Esophagus mucosa (tissue), 1 donor: ENCODE measurements at regions not wholly inside any gene's neighbourhood (a gene's known extent, or its start where the extent isn't known, plus 50 kb on each side); places are given as distances from the start of the nearest gene placed in this dataset.

Experiments
- ATAC-seq: fragments of 200-7000 bp; cut with Tn5 transposase; one replicate; pipeline ENCODE4 v1.9.1; 2020
- donor health status: DM: yes; HTN: yes; CAD: no.

DNA sequence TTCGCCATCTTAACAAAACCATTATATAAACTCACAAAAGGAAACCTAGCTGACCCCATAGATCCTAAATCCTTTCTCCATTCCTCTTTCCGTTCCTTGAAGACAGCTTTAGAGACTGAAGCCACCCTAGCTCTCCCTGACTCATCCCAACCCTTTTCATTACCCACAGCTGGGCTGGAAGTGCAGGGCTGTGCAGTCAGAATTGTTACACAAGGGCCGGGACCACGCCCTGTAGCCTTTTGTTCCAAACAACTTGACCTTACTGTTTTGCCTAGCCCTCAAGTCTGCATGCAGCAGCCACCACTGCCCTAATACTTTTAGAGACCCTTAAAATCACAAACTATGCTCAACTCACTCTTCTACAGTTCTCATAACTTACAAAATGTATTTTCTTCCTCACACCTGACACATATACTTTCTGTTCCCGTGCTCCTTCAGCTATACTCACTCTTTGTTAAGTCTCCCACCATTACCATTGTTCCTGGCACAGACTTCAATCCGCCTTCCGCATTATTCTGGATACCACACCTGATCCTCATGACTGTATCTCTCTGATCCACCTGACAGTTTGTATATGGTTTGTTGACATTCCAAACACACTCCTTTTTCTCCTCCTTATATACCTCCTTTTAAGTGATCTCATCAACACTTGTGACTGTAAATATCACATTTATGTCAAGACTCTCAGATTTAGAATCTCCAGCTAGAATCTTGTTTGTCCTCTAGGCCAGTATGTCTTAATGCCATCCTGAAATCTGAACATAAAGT, 208.7 kb downstream of the KITLG start:
- ATAC-seq = peak; percentile 83

DNA sequence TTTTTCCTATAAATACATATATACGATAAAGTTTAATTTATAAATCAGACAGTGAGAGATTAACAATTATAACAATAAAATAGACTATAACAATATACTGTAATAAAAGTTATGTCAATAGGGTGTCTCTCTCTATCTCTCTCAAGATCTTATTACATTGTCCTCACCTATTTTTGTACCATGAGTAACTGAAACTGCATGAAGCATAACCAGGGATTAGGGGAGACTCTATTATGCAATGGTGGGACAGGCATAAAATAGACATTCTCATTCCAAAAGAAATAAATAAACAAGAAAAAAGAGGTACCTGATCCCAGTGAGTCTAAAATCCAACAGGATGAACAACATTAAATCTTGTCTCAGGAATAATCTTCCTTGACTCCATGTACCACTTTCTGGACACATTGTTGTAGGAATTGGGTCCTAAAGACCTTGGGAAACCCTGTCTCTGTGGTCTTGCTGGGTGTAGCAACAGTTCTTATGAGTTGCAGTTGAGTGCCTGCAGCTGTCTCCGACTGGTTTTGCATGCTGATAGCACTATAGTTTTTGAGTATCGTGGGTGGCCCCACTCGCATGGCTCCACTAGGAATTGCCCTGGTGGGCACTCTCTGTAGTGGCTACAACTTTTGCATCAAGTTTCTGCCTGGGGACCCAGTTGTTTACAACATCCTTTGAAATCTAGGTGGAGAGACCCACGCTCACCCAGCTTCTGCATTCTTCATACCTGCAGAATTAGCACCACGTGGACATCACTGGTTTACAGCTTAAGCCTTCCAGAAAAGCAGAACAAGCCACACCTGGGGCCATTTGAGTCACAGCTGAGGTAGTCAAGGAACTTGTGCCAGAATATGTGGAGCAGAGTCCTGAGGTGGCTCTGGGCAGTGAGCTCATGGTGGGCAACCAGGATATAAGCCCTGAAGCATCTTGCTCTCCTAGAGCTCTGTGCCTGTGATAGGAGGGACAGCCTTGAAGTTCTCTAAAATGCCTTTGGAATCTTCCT, 204.7 kb downstream of the KITLG start:
- peak; percentile 87 for ATAC-seq

DNA sequence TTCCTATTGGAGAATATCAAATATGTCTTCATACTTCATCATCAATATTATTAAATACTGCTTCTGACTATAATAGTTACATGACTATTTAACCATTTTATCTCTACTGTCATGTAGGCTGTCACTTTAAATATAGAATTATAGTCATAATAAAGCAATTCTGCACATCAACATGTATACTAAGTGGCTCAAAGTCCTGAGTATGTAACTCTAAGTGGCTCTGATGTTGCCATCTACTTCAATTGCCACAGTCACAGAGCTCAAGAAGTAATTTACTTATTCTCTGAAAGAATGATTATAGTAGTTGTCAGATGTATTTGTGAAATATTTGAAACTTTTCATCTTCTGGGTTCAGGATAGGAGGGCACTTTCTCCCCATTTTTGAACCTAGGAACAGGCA, 202.3 kb downstream of the KITLG start:
- ATAC-seq = no peak

DNA sequence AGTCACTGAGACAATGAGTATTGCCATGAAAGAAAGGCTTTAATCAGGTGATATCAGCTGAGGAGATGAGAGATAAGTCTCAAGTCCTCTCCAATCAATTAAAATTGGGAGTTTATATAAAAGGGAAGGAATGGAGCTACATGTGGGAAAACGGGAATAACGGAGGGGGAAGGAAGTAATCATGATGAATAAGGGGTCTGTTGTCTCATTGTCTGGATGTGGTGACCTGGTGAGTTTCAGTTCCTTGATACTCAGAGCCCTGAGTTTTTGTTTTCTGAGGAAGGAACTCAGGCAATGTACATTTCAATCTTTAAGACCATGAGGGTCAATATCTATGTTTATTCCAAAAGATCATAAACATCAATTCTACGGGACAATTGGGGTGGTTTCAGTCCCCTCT, 198.8 kb downstream of the KITLG start:
- no peak for ATAC-seq

DNA sequence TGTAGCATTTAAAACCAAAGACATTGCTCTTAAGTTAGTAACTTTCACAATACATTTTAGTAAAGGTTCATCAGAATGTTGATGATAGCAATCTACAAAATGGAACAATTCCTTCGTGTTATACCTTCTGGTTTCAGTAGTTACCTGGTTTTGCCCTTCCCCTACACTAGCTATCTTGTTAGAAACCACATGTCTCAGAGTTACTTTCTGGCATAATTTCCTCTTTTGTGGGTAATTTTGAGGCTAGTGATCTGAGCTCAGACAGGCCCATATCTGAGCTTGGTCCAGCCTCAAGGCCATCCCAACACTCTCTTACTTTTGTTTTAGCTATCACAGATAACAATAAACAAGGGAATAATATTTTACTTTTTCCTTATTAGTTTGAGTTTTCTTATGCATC, 196.9 kb downstream of the KITLG start:
- no peak for ATAC-seq

DNA sequence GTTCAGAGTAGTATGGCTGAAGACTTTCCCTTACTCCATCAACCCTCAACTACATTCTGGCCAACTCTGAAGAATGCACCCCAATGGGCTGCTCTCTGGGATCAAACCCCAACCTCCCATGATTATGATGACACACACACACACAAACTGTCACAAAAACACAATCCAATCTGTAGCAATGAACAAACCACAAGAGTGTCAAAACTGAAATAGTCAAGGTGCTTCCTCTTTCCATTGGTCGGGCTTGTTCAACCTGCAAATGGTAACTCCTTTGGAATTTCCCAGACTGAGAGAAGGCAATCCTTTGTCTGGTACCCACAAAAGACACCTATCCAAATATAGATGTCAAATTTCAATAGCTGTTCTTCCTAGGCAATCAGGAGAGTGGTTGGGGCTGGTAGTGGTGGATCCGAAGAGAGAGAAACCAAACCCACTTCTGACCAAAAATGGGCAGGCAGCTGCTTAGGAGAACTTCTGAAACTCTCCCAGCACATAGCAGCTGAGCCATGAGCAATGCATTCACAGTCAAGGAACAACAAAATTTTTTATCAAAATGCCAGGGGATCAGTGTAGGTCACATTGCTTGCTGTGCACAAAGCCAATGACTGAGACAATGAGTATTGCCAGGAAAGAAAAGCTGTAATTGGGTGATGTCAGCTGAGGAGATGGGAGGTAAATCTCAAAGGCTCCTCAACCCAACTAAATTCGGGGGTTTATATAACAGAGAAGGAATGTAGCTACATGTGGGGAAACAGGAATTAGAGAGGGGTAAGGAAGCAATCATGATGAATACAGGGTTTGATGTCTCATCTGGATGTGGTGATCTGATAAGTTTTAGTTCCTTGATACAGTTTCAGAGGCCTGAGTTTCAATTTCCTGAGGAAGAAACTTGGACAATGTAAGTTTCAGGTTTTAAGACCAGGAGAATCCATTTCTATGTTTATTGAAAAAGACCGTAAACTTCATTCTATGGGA, 191.4 kb downstream of the KITLG start:
- no peak for ATAC-seq

DNA sequence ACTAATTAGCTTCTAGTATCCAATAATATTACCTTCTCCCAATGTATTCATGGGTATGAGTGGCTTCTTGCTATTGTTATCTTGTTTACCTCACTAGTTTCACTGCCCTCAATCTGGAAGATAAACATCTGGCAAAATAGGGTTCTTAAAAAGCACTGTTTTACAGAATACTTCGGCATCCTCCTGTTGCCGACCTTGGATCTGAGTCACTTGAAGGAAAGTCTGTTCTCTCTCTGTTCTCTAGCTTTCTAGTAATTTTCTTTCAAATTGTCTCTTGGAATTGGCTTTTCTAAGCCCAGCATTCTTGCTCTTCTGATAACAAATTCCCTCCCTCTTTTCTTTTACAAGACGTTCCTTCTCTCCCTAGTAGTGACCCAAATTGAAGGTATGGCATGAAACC, 189.5 kb downstream of the KITLG start:
- no peak for ATAC-seq

DNA sequence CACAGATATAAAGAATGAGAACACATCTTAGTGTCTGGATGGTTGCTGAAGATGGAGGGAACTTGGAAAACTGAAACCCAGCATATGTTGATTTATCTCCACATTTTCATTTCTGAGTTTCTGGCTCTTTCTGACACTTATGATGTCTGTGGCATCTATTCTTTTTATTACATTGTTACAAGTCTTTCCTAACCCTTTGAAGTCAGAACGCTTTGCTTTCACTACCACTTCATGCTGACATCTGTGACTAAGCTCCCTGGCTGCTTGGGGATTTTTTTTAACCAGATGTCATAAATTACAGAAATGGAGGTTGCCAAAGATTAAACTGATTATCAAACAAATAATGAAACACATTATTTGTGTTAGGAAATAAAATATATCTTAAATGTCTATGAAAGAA, 188.7 kb downstream of the KITLG start:
- ATAC-seq = peak; percentile 51

DNA sequence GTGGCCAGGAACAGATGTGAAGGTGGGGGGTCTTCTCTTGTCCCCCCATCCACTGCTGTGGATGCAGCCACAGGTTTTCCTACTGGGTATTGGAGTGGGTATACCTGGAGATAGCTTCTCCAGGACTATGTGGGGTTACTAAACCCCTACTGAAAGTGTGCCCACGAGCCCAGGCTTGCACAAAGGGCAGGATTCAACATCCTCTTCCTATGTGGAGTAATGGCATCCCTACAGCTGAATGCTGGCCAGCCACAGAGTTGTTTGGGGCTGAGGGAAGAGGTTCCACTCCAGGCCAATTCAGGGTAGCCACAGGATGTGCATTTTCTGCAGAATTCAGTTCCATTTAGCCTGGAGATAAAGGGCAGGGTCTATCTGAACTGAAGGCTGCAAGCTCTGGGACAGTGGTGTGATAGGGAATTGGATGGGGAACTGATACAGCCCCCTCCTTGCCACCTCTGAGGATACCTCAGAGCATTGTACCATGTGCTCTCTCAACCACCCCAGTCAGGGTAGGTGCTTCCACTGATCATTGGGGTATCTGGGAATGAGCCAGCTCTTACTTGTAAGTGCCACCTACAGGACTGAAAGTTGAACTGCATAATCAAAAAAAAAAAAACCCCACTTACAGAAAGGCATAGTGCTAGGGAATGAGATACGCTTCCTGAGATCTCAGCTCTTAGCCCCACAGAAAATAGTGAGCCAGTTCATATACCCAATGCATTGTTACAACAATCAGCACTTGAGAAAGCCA, 187.1 kb downstream of the KITLG start:
- peak; percentile 28 for ATAC-seq

DNA sequence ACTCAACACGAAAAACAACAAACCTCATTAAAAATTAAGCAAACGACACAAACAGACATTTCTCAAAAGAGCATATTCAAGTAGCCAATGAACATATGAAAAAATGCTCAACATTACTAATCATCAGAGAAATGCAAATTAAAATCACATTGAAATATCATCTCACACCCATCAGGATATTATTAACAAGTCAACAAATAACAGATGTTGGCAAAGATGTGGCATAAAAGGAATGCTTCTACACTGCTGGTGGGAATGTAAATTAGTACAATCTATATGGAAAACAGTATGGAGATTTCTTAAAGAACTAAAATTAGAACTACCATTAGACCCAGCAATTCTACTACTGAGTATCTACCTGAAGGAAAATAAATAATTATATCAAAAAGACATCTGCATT, 182.2 kb downstream of the KITLG start:
- ATAC-seq = no peak

DNA sequence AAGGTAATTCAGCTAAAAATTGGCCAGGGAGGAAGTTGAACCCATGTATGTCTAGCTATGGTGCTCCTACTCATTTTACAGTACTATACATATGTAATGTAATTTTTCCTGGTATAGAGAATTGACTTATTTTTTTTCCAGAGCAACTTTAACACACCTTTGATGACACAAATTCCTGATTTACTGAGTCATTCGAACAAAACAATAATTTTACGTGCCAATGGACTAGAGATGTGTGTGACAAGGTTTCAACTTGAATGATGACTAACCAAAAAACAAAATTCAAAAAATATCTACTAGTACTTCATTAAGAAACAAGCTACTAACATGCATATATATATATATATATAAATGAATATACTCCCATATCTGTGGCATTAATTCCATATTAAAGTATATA, 180.5 kb downstream of the KITLG start:
- peak; percentile 63 for ATAC-seq

DNA sequence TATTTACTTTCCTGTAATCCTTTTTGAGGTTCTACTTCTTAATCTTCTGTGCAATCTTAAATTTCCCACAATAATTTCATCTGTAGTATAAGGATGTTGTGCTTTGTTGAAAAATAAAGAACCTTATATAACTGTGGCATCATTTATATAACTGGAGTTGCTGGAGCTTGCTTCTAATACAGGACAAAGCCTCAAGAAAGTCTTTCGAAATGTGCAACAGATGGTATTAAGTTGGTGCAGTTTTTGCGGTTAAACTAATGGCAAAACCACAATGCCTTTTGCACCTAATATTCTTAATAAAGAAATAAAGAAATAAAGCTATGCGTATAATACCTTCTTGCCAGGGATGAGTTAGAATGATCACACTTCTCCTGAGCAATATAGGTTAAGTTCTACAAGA, 180.0 kb downstream of the KITLG start:
- no peak for ATAC-seq

DNA sequence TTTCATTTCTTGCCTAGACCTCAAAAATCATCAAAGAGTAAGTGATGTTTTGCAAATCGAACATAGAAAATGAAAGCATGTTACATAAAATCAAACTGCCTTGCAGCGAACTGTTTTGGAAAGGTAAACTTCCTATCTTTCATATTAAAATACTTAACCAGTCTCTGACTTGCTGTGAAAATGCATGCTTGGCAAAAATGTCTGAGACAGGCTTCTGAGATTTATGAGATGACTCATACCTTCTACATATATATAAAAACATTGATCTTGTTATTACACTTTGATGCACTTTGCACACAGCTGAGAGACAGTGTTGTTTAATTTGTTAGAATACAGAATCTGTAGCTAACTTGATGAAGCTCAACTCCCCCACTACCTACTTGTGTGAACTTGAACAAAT, 179.1 kb downstream of the KITLG start:
- peak; percentile 59 for ATAC-seq

DNA sequence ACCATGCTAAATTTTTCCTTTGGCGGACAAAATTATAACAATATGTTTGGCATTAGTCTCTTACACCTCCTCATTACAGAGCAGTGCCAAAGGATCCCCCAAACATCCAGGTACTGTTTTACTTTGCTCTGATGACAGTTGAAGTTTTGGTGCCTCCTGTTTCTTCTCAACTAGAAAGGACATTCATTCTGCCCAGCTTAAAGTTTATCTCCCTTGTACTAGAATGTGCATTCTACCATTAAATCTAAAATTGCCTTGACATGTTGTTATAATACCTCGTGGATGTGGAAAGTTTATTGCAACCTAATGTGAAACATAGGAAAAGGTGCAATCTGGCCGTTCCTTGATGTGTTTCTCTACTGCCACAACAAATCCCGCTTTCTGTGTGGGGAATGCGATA, 173.4 kb downstream of the KITLG start:
- ATAC-seq = no peak

DNA sequence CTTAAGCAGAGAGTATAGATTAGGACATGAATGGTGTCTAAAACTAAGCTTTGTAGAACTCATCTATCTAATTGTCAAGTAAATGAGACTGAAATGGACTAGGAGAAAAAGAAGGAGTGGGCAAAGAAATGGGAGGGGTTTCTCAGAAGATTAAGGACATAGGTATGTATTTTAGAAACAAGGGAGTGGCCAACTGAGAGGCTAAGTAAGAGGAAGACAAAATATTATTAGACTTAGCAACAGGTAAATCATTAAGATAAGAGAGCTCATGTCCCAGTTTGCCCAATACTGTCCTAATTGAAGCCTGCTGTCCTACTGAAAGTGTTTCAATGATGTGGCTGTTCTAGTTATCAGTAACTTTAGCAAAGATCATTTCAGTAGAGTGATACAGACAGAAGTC, 171.4 kb downstream of the KITLG start:
- no peak for ATAC-seq

DNA sequence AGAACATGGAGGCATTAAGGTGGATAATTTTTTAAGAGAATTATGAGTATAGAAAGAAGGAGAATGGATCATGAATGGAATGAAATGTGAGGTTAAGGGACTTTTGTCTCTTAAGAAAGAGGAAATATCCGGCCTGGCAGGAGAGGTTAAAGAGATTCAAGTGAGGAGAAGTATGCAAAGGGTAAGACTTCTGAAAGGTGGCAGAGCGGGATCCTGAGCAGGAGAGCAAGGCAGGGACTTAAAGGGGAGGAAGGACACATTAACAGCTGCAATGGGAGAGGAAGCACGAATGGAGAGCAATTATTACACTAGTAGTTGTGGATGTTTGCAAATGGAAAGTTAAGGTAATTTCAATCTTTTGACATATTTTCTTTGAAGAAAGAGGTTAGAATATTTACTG, 171.0 kb downstream of the KITLG start:
- ATAC-seq = no peak

DNA sequence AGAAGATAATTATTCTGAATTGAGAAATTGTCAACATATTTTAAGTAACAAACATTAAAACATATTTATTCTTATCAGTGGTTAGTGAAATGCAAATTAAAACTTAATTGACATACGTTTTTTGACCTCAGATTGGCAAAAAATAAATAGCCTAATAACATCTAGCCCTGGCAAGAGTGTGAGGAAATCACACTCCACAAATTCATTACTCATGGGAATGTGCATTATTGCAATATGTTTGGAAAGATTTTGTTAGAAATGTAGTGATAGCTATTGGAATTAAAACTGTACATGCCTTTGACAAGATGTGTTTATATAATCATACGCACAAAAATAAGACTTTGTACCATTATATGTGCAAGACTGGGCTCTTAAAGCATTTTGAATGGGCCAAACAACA, 168.6 kb downstream of the KITLG start:
- no peak for ATAC-seq

DNA sequence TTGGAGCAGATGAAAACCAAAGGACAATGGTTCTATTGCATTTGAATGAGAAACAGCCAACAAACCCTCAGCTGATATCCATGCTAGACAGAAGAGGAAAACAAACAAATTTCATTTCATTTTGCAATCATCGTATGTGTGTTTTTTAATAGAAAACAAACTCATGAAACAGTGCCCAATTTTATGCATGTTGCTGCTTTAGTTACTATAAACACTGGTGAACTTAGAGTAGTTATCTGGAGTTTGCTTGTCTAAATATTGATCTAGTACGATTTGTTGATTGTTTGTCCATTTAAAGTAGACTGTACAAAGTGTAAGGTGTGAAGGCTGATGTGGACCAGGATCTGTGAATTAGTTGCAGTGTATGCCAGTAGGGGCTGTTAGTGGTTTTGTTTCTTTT, 166.6 kb downstream of the KITLG start:
- ATAC-seq = no peak

DNA sequence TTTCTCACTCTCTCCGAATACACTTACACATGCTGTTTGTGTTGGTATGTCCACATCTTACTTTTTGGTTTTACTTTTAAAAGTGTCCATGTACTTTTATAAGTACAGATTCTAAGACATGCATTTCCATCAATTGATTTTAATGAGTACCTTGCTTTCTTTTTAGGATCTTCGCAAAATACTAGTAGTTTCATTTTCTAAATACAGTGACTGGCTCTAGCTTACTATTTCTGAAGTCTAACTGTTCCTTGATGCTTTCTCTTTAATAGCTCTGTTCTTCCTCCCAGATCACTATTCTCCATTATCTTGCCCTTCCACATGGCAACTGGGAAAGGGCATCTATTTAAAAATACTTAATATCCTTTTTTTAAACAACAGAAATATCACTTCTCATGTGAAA, 164.1 kb downstream of the KITLG start:
- ATAC-seq = no peak

DNA sequence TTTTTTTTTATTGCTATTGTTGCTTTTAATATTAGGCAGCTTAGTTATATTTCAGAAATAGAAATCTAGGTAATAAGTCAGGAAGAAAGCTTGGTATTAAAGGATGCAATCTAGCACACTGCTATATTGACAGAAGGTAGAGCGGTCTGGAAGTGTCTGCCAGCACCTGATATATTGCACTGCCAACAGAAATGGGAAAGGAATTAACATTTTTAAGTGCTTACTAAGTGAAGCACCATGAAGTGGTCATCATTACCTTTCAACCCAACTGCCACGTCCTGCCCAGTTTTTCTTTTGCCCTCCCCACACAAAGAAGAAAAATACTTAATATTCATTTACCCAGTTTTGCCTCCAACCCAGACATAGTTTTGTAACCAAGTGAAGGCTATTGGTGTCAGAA, 163.5 kb downstream of the KITLG start:
- ATAC-seq = no peak

DNA sequence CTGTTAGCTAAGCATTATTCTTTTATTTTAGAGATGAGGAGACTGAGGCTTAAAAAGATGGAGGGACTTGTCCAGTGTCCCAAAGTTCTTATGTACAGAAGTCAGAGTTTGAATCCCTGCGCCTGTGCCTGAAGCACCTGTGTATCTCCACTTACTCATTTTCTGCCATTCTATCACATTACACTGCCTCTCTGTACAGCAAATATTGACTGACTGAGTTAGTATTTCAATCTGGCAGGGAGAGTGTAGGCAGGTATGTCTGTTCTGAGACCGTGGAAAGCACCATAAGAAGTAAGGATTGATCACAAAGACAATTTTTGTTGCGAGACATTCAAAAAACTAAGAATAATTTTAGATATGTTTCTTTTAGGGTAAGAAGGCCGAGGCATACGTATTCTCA, 162.7 kb downstream of the KITLG start:
- ATAC-seq = no peak
